Parathyroid adenoma (tissue), 2 donors: ENCODE measurements at regions not wholly inside any gene's neighbourhood (a gene's known extent, or its start where the extent isn't known, plus 50 kb on each side); places are given as distances from the start of the nearest gene placed in this dataset.

Source experiments
- H2AFZ ChIP-seq: fragments of 300-600 bp; sonication (generic); one replicate; pipeline ENCODE4 v1.7.0; 2017; ENCODE audit warnings: antibody characterized with exemption, mild to moderate bottlenecking
- H3K27ac ChIP-seq: fragments of 300-600 bp; sonication (generic); one replicate; pipeline ENCODE4 v1.7.0; 2017
- H3K27me3 ChIP-seq: fragments of 300-600 bp; sonication (generic); one replicate; pipeline ENCODE4 v1.7.0; 2017; ENCODE audit warnings: low read length; ENCODE audit not compliant: control insufficient read depth, insufficient read depth
- H3K36me3 ChIP-seq: fragments of 300-600 bp; sonication (generic); one replicate; pipeline ENCODE4 v1.7.0; 2017; ENCODE audit warnings: low read length; ENCODE audit not compliant: control insufficient read depth, insufficient read depth
- H3K4me1 ChIP-seq: fragments of 300-600 bp; sonication (generic); one replicate; pipeline ENCODE4 v1.7.0; 2017; ENCODE audit warnings: control low read depth
- H3K4me2 ChIP-seq: fragments of 300-600 bp; sonication (generic); one replicate; pipeline ENCODE4 v1.7.0; 2017; ENCODE audit warnings: low read length
- H3K4me3 ChIP-seq: fragments of 300-600 bp; sonication (generic); one replicate; pipeline ENCODE4 v1.7.0; 2017; ENCODE audit warnings: low read depth, low read length
- H3K79me2 ChIP-seq: fragments of 300-600 bp; sonication (generic); one replicate; pipeline ENCODE4 v1.7.0; 2017; ENCODE audit warnings: control low read depth
- H3K9ac ChIP-seq: fragments of 300-600 bp; sonication (generic); one replicate; pipeline ENCODE4 v1.7.0; 2017; ENCODE audit warnings: mild to moderate bottlenecking
- H3K9me3 ChIP-seq: fragments of 300-600 bp; sonication (generic); one replicate; pipeline ENCODE4 v1.7.0; 2017; ENCODE audit warnings: low read length; ENCODE audit not compliant: control insufficient read depth
- TF ChIP-seq, protein P1 (sequence below): fragments of 300-600 bp; sonication (generic); IDR thresholded peaks from one replicate; pipeline ENCODE4 v1.7.0; 2017; ENCODE audit warnings: antibody characterized with exemption, mild to moderate bottlenecking
- donor health status: primary hyperparathyroidism.

DNA sequence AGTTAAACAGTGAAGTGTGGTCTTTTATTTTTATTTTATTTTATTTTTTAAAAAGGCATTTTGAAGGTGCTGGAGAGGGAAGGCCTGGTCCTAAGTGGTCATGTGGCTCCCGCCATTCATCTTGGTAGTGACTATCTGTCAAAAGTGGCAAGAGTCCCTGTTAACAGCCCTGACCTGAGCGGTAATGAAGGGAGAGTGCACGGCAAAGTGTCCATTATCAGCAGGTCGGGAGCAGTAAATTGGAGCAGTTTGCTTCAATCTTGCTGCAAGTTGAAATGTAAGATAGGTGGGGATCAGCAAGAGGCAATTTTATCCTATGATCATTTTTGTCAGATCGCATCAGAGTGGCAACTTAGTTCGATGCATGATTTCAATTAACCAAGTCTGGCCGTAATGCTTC is 227.4 kb upstream of the SP4 start:
- H3K9ac ChIP-seq = no peak overlapping the region
- H3K36me3 ChIP-seq = no peaks in the 10 kb centered on the region
- H3K27ac ChIP-seq = no peak overlapping the region
- no peaks in the 10 kb centered on the region for H3K79me2 ChIP-seq
- no peak overlapping the region for H3K4me3 ChIP-seq
- no peak overlapping the region for H2AFZ ChIP-seq
- TF ChIP-seq, protein P1, sequence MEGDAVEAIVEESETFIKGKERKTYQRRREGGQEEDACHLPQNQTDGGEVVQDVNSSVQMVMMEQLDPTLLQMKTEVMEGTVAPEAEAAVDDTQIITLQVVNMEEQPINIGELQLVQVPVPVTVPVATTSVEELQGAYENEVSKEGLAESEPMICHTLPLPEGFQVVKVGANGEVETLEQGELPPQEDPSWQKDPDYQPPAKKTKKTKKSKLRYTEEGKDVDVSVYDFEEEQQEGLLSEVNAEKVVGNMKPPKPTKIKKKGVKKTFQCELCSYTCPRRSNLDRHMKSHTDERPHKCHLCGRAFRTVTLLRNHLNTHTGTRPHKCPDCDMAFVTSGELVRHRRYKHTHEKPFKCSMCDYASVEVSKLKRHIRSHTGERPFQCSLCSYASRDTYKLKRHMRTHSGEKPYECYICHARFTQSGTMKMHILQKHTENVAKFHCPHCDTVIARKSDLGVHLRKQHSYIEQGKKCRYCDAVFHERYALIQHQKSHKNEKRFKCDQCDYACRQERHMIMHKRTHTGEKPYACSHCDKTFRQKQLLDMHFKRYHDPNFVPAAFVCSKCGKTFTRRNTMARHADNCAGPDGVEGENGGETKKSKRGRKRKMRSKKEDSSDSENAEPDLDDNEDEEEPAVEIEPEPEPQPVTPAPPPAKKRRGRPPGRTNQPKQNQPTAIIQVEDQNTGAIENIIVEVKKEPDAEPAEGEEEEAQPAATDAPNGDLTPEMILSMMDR = no peak
- no peaks in the 10 kb centered on the region for H3K4me1 ChIP-seq
- H3K27me3 ChIP-seq = no peaks in the 10 kb centered on the region
- no peak overlapping the region for H3K4me2 ChIP-seq
- no peaks in the 10 kb centered on the region for H3K9me3 ChIP-seq

DNA sequence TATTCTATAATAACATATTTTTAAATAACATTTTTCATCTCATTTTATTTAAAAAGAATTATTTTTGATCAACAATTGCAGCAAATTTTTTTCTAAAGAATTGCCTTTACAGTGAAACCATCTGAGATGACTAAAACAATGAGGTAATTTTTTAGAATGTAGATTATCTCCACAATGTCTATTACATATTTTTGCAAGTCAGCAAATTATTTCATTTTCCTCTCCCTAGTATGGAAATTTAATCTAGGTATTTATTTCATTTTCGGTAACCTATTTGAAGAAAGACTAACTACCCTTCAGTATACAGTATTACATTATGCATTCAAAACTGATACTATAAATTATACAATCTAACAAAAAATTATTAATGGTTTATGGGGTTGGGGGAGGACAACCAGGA is 213.2 kb upstream of the SP4 start:
- Histone ChIP-seq H3K9ac (no peak overlapping the region), H3K4me1 (no peaks in the 10 kb centered on the region), H3K27me3 (no peaks in the 10 kb centered on the region), H3K9me3 (no peaks in the 10 kb centered on the region), H3K4me3 (no peak overlapping the region), H3K79me2 (no peaks in the 10 kb centered on the region), H3K4me2 (no peak overlapping the region), H3K36me3 (no peaks in the 10 kb centered on the region), H2AFZ (no peak overlapping the region), H3K27ac (no peak overlapping the region)
- TF ChIP-seq, protein P1 = no peak

DNA sequence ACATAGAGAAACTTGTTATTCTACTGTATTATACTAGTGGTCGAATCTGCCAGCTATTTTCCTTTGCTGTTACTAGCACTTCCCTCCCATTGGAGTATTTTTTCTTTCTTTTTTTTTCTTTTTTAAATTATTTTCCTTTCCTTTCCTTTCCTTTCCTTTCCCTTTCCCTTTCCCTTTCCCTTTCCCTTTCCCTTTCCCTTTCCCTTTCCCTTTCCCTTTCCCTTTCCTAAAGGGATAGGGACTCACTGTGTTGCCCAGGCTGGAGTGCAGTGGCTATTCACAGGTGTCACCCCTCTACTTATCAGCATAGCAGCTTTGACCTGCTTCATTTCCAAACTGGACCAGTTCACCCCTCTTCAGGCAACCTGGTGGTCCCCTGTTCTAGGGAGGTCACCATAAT is 212.6 kb upstream of the SP4 start:
- Histone ChIP-seq H3K27ac (no peak overlapping the region), H3K27me3 (no peaks in the 10 kb centered on the region), H3K9ac (no peak overlapping the region), H3K4me2 (no peak overlapping the region), H3K4me3 (no peak overlapping the region), H3K4me1 (no peaks in the 10 kb centered on the region), H3K9me3 (no peaks in the 10 kb centered on the region), H3K36me3 (no peaks in the 10 kb centered on the region), H2AFZ (no peak overlapping the region), H3K79me2 (no peaks in the 10 kb centered on the region)
- TF ChIP-seq, protein P1 = no peak

DNA sequence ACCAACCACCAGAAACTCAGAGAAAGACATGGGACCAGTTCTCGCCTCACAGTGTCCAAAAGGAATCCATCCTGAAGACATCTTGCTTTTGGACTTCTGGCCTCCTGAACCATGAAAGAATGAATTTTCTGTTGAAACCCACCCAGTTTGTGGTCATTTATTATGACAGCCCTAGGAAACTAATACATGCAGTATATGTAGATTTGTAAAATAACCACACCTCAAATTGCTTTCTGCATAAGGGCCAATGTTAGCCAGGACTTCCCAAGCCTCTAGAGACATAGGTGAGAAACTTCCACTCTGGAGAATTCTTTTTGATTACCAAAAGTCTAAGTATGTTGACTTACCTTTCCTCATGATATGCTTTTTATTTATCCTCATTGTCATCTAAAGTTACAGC is 210.5 kb upstream of the SP4 start:
- H3K4me2 ChIP-seq = no peak overlapping the region
- H2AFZ ChIP-seq = no peak overlapping the region
- no peaks in the 10 kb centered on the region for H3K79me2 ChIP-seq
- TF ChIP-seq, protein P1 = no peak
- no peaks in the 10 kb centered on the region for H3K36me3 ChIP-seq
- H3K9me3 ChIP-seq = no peaks in the 10 kb centered on the region
- no peak overlapping the region for H3K4me3 ChIP-seq
- no peak overlapping the region for H3K27ac ChIP-seq
- H3K27me3 ChIP-seq = no peaks in the 10 kb centered on the region
- H3K9ac ChIP-seq = no peak overlapping the region
- H3K4me1 ChIP-seq = no peaks in the 10 kb centered on the region

DNA sequence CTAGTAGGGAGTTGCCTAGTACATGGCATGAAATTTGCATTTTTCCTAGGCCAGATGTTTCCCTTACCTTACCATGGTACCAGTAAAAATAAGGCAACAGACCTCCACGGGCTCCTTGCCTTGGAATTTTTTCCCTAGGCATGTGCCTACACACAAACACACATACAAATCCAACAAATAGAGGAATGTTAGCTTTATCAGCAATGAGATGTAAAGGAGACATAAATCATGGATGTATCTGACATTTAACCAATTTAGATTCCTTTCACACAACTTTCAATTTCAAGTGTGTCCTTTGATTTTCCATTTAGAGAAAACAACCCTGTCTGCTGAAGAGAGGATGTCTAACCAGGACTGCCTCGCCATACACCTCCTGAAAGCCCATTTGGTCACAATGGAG is 209.7 kb upstream of the SP4 start:
- Histone ChIP-seq H3K79me2 (no peaks in the 10 kb centered on the region), H3K4me3 (no peak overlapping the region), H3K9me3 (no peaks in the 10 kb centered on the region), H3K27me3 (no peaks in the 10 kb centered on the region), H3K4me2 (no peak overlapping the region), H3K9ac (no peak overlapping the region), H2AFZ (no peak overlapping the region), H3K36me3 (no peaks in the 10 kb centered on the region), H3K27ac (no peak overlapping the region), H3K4me1 (no peaks in the 10 kb centered on the region)
- TF ChIP-seq, protein P1 = no peak
